NCI-H2081 treated with DMSO at 0.1 percent for 48 hours (cell line): ENCODE measurements at regions not wholly inside any gene's neighbourhood (a gene's known extent, or its start where the extent isn't known, plus 50 kb on each side); places are given as distances from the start of the nearest gene placed in this dataset.

ENCODE experiments used
- DNase-seq: peaks from one replicate; lab custom pipeline; 2025; lab: John Stamatoyannopoulos, UW

GRCh38 chr16:35170610-35171009 lies 1711.2 kb downstream of the TP53TG3F start:
- no peak for DNase-seq

GRCh38 chr16:35171106-35171505 lies 1711.7 kb downstream of the TP53TG3F start:
- DNase-seq: no peak

DNA sequence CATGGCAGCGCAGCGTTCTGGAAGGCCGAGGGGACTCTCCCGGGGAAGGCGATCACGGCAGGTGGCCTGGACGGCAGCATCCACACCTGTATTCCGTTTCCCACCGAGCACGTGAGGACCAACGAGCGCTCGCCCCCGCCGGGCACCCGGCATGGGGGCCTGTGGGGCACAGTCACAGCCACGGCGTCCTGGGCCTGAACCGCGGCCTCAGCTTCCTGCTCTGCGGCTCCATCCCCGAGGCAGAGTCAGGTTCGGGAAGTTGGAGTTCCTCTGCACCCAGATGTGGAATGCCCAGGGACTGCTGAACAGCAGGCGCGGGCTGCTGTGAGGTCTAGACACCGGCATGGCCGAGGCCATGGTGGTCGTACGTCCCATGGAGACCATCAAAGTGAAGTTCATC lies 1713.9 kb downstream of the TP53TG3F start:
- no peak for DNase-seq

DNA sequence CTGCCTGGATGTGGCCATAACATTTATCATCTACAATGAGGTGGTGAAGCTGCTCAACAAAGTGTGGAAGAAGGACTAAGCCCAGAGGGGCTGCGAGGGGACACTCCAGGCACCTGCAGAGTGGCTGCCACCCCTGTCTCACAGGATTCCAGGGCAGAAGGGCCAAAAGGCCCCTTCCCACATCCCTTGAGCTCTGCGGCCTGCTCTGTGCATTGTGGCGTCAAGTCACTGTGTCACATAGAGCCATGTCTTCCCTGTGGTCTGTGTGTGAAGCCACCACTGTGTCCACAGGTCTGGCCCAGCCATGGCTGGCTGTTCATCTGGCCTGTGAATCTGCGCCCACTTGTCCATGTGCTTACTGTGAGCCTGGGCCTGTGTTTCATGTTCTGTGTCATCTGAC lies 1714.6 kb downstream of the TP53TG3F start:
- no peak for DNase-seq

GRCh38 chr16:35176449-35176848 lies 1717.0 kb downstream of the TP53TG3F start:
- DNase-seq: no peak

DNA sequence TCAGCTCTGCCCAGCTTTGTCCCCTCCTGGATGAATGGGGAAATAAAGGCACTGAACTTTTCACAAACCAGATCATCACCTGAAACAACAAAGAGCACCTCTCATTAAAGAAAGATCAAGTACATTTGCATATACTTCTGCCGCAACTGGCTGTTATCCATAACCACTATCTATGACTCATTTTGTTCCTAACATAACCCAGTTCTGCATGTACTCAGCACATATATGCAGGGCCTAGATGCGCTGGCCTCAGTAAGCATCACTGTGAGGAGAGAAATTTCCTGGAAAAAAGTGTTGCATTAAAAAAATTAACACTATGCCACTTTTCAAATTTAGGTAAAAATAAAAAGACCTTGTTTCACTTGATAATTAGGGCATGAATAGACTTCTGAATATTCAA lies 1718.4 kb downstream of the TP53TG3F start:
- no peak for DNase-seq

- no peak for DNase-seq
Measured at GRCh38 chr16:35180970-35181369, 1721.6 kb downstream of the TP53TG3F start.

DNA sequence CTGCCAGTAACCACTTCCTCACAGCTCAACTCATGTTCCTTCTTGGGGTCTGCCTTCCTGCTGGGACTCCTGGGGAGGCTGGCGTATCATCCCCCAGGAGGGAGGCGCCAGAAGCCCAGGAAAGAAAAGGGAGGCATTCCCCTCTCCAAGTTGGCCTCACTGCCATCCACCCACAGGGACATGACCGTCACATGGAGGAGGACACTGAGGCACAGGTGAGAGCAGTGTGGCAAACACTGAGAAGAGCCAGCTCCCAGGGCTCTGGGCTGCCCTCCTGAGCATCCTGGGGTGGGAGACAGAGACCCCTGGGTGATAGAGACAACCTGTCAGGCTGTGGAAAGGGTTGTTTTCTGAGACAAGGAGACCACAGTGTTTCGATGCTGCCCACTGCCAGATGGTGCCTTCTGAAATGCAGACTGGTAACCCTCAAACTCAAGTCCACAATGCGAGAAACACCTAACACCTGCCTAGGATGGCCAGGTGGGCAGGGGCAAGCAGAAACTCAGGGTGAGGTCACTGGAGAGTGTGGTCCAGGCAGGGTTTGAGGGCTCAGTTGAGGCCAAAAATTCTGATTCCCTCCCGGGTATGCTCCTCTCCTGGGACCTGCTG lies 1722.1 kb downstream of the TP53TG3F start:
- no peak for DNase-seq

GRCh38 chr16:35182043-35182677 lies 1722.7 kb downstream of the TP53TG3F start:
- DNase-seq: no peak

- DNase-seq: no peak
Measured at GRCh38 chr16:35182943-35183550, 1723.6 kb downstream of the TP53TG3F start.

GRCh38 chr16:35184356-35184870 lies 1725.0 kb downstream of the TP53TG3F start:
- no peak for DNase-seq

- DNase-seq: no peak
Measured at GRCh38 chr16:35185366-35186044, 1726.1 kb downstream of the TP53TG3F start.

DNA sequence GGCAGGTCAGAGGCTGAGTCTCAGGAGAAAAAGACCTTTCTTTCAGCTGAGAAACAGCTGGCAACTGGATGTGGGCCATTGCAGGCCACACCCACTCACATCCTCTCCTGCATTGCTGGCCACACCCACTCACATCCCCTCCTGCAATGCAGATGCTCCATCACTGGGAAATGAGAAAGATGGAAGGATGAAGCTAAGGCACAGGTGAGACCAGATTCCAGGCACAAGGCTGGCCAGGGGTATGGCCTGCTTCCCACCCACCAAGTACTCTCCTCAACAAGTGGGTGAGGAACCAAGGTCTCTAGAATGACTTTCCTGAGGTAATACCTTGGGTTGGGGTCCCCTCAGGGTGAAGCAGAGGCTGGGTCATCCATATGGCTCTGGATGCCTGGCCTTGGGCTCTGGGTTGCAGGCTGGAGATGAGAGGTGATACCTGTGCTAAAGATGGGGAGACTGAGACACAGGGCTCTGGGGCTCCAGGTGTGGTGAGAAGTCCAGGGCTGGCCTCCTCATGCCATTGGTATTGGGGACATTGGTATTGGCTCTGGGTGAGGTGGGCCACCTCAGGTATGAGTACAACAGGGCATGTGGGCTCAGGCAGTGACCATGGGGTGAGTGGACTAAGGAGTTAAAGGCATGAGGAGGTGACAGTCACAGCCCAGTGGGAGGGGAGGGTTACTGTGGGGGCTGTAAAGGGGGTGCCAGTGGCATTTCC lies 1726.8 kb downstream of the TP53TG3F start:
- no peak for DNase-seq

- DNase-seq: no peak
Measured at GRCh38 chr16:35187665-35188225, 1728.3 kb downstream of the TP53TG3F start.

DNA sequence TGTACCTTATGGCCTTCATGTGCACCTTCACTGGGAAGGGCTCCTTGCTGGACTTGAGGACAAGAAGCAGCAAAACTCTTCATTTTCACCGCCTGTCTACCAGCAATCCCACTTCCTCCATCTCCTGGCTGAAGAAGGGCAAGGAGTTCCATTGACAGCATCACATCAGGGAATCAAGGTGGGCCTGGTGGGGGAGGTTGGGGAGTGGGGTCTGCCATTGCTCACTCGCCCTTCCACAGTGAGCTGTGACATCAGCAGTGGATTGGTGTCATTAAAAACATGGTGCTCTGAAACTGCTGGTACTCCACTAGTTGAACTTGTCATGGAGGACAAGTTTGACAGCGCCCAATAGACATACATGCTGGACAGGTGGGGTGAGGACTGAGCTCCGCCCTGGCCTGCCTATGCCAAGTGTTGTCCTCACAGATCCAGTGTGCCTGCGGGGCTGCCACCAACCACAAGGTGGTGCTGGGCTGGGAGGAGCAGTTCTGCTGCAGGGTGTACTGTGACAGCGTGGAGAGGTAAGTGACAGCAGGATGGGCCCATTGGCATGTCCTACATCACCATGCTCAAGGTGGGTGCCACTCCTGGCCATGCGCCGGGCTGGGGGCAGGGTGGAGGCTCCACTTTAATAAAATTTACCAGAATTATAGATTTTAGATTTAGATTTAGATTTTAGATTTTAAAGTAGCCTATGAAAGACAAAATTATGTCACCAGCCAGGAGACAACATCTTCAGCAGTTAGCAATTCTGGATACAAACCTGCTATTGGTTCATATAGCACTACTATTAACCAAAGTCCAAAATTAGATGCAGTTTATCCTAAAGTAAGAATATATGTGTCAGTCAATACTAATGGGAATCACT lies 1729.1 kb downstream of the TP53TG3F start:
- DNase-seq: no peak

DNA sequence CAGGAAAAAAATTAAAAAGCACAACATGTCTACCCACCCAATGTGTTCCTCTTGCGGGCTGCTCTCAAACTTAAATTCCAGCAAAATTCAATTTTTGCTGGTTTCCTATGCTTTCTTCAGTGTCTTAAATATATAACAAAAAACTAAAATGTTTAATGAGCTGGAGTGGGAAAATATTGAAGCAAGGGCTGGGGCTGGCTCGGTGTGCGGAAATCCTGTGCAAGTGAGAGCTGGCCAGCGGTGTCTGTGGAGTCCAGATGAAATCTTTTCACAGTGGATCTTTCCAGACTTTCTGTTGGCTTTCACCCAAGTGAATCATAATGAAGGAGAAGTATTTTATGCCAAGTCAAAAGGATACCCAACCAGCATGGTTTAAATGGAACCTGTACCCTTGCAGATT lies 1733.6 kb downstream of the TP53TG3F start:
- DNase-seq: no peak

GRCh38 chr16:35193956-35194355 lies 1734.5 kb downstream of the TP53TG3F start:
- DNase-seq: no peak

- no peak for DNase-seq
Measured at GRCh38 chr16:35194681-35195080, 1735.3 kb downstream of the TP53TG3F start.

DNA sequence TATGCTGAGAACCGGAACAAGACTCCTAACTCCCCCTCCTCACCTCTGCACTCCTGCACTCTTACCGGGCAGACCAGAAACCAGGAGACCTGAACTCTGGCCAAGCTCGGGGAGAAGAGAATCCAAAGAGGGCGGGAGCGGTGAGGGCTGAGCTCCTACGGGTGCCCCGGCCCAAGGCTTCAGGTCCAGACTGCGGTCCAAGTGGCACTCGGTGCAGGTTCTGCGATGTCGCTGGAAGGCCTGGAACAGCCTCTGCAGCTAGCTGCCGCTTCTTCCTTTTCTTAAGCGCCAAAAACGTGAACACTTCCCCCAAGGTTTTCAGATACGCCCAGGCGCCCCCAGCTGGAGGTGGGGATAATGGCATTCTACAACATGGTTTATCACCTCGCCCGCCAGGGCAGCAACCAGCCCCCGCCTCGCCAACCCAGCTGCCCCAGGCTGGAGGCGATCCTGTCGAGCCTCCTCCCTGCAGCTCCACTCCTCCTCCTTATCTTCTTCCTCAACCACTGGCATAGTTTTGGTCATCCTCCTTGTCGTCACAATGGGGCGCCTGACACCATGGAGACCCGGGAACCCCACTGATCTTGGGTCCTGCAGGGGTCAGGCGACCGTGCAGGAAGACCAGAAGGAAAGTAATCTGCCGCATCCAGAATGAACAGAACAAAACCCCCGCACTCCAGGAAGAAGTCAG lies 1735.9 kb downstream of the TP53TG3F start:
- no peak for DNase-seq

DNA sequence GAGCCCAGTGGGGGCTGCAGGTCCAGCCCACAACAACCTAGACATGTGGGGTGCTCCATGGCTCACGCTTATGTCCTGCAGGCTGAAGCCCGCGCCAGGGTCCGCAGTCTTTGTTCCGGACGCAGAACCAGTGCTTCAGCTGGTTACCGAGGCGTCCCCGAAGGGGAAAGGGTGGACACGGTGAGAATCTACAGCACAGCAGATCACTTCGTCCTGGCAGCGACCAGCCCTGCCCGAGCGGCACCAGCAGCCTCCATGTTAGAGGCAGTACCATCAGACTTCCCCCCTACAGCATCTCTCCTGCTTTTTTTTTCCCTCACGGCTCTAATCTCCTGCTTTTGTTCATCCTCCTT lies 1736.4 kb downstream of the TP53TG3F start:
- no peak for DNase-seq
